ENCODE measurements at regions not wholly inside any gene's neighbourhood (a gene's known extent, or its start where the extent isn't known, plus 50 kb on each side); places are given as distances from the start of the nearest gene placed in this dataset.

- TF ChIP-seq CTCF (IDR thresholded peaks at IDR 0.05; ENCODE audit: borderline replicate concordance, extremely low read depth, insufficient read depth) = no peak
- Histone ChIP-seq H3K36me3 (ENCODE audit: control insufficient read depth in 2 of 3, insufficient read depth in 3 of 3, low read length in 3 of 3) (no peaks in the 10 kb centered on the region), H3K9me3 (ENCODE audit: control insufficient read depth in 2 of 3, insufficient read depth in 1 of 3, low read length in 3 of 3) (no peaks in the 10 kb centered on the region), H3K4me3 (ENCODE audit: low read length in 3 of 3) (no peak overlapping the region), H3K27ac (ENCODE audit: low read depth in 2 of 2, low read length in 2 of 2) (peak overlapping the region in 1 of 2 donors; percentile 36), H3K27me3 (ENCODE audit: control insufficient read depth, insufficient read depth, low read length) (no peaks in the 10 kb centered on the region), H3K9ac (ENCODE audit: low read length in 3 of 3) (no peak overlapping the region), H3K4me1 (ENCODE audit: control insufficient read depth in 2 of 3, insufficient read depth in 2 of 3, low read depth in 1 of 3, low read length in 3 of 3) (peaks cover 10 to 47% (median 40%) of the 10 kb centered on the region in 3 donors)
- FAIRE-seq (no peak), DNase-seq (no peak)
- intact Hi-C loops (cut with DNase I) = no loop called here
Observed at GRCh38 chr6:11425876-11426275, 111.7 kb upstream of the TMEM170B start.

DNA sequence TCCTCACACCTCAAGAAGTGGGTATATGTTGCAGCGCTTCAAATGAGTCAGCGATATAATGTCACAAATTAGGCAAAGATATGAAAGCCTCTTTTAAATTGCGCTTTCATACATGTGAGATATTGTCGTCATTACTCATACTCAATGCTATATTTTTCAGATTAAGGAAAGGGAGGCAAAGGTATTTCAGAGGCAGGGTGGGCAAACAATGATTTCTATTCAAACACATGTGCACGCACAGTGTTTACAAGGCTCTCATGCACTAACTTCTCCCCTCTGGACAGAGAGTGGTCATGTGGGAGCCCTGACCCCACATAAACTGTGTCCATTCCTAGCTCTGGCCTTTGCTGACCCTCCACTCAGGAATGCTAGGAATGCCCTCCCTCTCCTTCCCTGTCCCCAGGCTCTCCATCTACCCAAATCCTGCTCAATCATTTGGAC is 112.1 kb upstream of the TMEM170B start:
- FAIRE-seq (no peak), DNase-seq (no peak)
- TF ChIP-seq CTCF (IDR thresholded peaks at IDR 0.05; ENCODE audit: borderline replicate concordance, extremely low read depth, insufficient read depth) = no peak
- Histone ChIP-seq H3K9me3 (ENCODE audit: control insufficient read depth in 2 of 3, insufficient read depth in 1 of 3, low read length in 3 of 3) (no peaks in the 10 kb centered on the region), H3K36me3 (ENCODE audit: control insufficient read depth in 2 of 3, insufficient read depth in 3 of 3, low read length in 3 of 3) (no peaks in the 10 kb centered on the region), H3K4me3 (ENCODE audit: low read length in 3 of 3) (no peak overlapping the region), H3K9ac (ENCODE audit: low read length in 3 of 3) (no peak overlapping the region), H3K27ac (ENCODE audit: low read depth in 2 of 2, low read length in 2 of 2) (peak overlapping the region in 1 of 2 donors; percentile 36), H3K4me1 (ENCODE audit: control insufficient read depth in 2 of 3, insufficient read depth in 2 of 3, low read depth in 1 of 3, low read length in 3 of 3) (peaks cover 10 to 46% (median 40%) of the 10 kb centered on the region in 3 donors), H3K27me3 (ENCODE audit: control insufficient read depth, insufficient read depth, low read length) (no peaks in the 10 kb centered on the region)
- intact Hi-C loops (cut with DNase I) = no loop called here

DNA sequence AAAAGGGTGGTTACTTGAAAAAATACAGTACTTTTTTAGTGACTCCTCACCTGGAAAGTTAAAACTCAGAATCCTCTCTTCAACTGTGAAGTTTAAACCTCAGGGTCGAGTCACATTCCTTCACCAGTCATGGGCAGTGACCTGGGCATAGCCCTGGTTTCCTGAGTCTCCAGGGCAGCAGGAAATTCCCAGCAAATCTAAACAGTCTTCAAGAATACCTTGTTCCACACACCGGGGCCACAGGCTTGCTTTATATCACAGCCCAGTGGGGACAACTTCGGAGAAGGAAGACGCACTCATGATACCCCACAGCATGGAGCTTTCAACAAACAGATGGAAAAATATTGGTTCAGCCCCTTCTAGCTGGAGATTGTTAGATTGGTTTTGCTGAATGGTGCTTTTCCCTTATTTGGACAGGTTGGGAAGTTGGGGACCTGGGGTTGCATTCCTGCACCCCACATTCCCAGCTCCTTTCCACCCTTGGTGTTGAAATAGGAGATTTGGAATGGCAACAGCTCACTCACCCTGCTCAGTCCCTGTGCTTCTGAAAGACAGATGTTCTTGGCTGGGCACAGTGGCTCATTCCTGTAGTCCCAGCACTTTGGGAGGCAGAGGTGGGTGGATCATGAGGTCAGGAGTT is 113.0 kb upstream of the TMEM170B start:
- Histone ChIP-seq H3K4me3 (ENCODE audit: low read length in 3 of 3) (no peak overlapping the region), H3K4me1 (ENCODE audit: control insufficient read depth in 2 of 3, insufficient read depth in 2 of 3, low read depth in 1 of 3, low read length in 3 of 3) (peaks cover 10 to 41% (median 35%) of the 10 kb centered on the region in 3 donors), H3K9ac (ENCODE audit: low read length in 3 of 3) (peak overlapping the region in 1 of 3 donors; percentile 57), H3K27me3 (ENCODE audit: control insufficient read depth, insufficient read depth, low read length) (no peaks in the 10 kb centered on the region), H3K36me3 (ENCODE audit: control insufficient read depth in 2 of 3, insufficient read depth in 3 of 3, low read length in 3 of 3) (no peaks in the 10 kb centered on the region), H3K9me3 (ENCODE audit: control insufficient read depth in 2 of 3, insufficient read depth in 1 of 3, low read length in 3 of 3) (no peaks in the 10 kb centered on the region), H3K27ac (ENCODE audit: low read depth in 2 of 2, low read length in 2 of 2) (peak overlapping the region; percentile 83 to 90)
- intact Hi-C loops (cut with DNase I) = no loop called here
- DNase-seq (peak; percentile 60 to 89 (median 73)), FAIRE-seq (no peak)
- no peak for TF ChIP-seq CTCF (IDR thresholded peaks at IDR 0.05; ENCODE audit: borderline replicate concordance, extremely low read depth, insufficient read depth)

Data from kidney (tissue), 13 donors.